ENCODE measurements at regions not wholly inside any gene's neighbourhood (a gene's known extent, or its start where the extent isn't known, plus 50 kb on each side); places are given as distances from the start of the nearest gene placed in this dataset.

GRCh38 chr1:191438979-191439378 is 719.3 kb upstream of the RGS18 start:
- TF ChIP-seq CTCF (IDR thresholded peaks at IDR 0.05) (no peak), POLR2A (IDR thresholded peaks at IDR 0.05) (no peak)
